ENCODE measurements at regions not wholly inside any gene's neighbourhood (a gene's known extent, or its start where the extent isn't known, plus 50 kb on each side); places are given as distances from the start of the nearest gene placed in this dataset.

GRCh38 chr6:78363688-78364087 lies 503.7 kb upstream of the IRAK1BP1 start:
- Histone ChIP-seq H3K9me3 (ENCODE audit: control insufficient read depth, low read length) (no peaks in the 10 kb centered on the region), H2BK120ac (ENCODE audit: low read depth, low read length) (no peak overlapping the region), H3K27me3 (ENCODE audit: control insufficient read depth in 1 of 2, insufficient read depth in 1 of 2, low read length in 2 of 2) (no peaks in the 10 kb centered on the region), H3K4me2 (ENCODE audit: low read length, poor library complexity, severe bottlenecking) (no peak overlapping the region), H4K91ac (ENCODE audit: low read length) (no peak overlapping the region), H2AK5ac (ENCODE audit: low read length, severe bottlenecking) (no peak overlapping the region), H3K27ac (ENCODE audit: low read length, poor library complexity, severe bottlenecking) (no peak overlapping the region), H3K36me3 (ENCODE audit: control insufficient read depth in 1 of 2, insufficient read depth in 2 of 2, low read depth in 1 of 2, low read length in 2 of 2) (no peaks in the 10 kb centered on the region), H3K4me3 (ENCODE audit: insufficient read depth in 1 of 2, low read depth in 1 of 2, low read length in 2 of 2) (no peak overlapping the region), H2AFZ (ENCODE audit: low read depth, low read length) (no peak overlapping the region), H3K23ac (ENCODE audit: low read length in 2 of 2) (no peak overlapping the region), H2BK12ac (ENCODE audit: low read length in 2 of 2) (no peak overlapping the region), H2BK5ac (ENCODE audit: low read depth, low read length, poor library complexity, severe bottlenecking) (no peak overlapping the region), H3K9ac (ENCODE audit: low read length) (no peak overlapping the region), H2BK15ac (ENCODE audit: low read depth, poor library complexity, severe bottlenecking) (no peak overlapping the region), H4K8ac (ENCODE audit: low read length) (no peak overlapping the region), H3K14ac (ENCODE audit: low read length in 2 of 2) (no peak overlapping the region), H3K79me1 (replicated peaks; ENCODE audit: low read length, poor library complexity, severe bottlenecking) (no peaks in the 10 kb centered on the region), H3K18ac (ENCODE audit: low read depth in 1 of 2, low read length in 2 of 2) (no peak overlapping the region), H3K4ac (ENCODE audit: low read depth in 1 of 2, low read length in 2 of 2) (no peak overlapping the region), H3K4me1 (ENCODE audit: control insufficient read depth, insufficient read depth, low read depth, low read length) (no peaks in the 10 kb centered on the region)
- DNase-seq = no peak

GRCh38 chr6:78365473-78365872 lies 501.9 kb upstream of the IRAK1BP1 start:
- no peak overlapping the region for H3K4ac ChIP-seq (ENCODE audit: low read depth in 1 of 2, low read length in 2 of 2)
- no peak overlapping the region for H2BK12ac ChIP-seq (ENCODE audit: low read length in 2 of 2)
- no peak overlapping the region for H3K14ac ChIP-seq (ENCODE audit: low read length in 2 of 2)
- no peak overlapping the region for H2AK5ac ChIP-seq (ENCODE audit: low read length, severe bottlenecking)
- no peak overlapping the region for H3K27ac ChIP-seq (ENCODE audit: low read length, poor library complexity, severe bottlenecking)
- no peak for DNase-seq
- no peak overlapping the region for H3K9ac ChIP-seq (ENCODE audit: low read length)
- no peaks in the 10 kb centered on the region for H3K4me1 ChIP-seq (ENCODE audit: control insufficient read depth, insufficient read depth, low read depth, low read length)
- H2BK15ac ChIP-seq (ENCODE audit: low read depth, poor library complexity, severe bottlenecking) = no peak overlapping the region
- no peak overlapping the region for H4K91ac ChIP-seq (ENCODE audit: low read length)
- H3K36me3 ChIP-seq (ENCODE audit: control insufficient read depth in 1 of 2, insufficient read depth in 2 of 2, low read depth in 1 of 2, low read length in 2 of 2) = no peaks in the 10 kb centered on the region
- no peak overlapping the region for H2BK120ac ChIP-seq (ENCODE audit: low read depth, low read length)
- H2BK5ac ChIP-seq (ENCODE audit: low read depth, low read length, poor library complexity, severe bottlenecking) = no peak overlapping the region
- H3K27me3 ChIP-seq (ENCODE audit: control insufficient read depth in 1 of 2, insufficient read depth in 1 of 2, low read length in 2 of 2) = no peaks in the 10 kb centered on the region
- WGBS = 93% methylated on average over 3 of the region's 4 CpGs
- H2AFZ ChIP-seq (ENCODE audit: low read depth, low read length) = no peak overlapping the region
- H3K9me3 ChIP-seq (ENCODE audit: control insufficient read depth, low read length) = no peaks in the 10 kb centered on the region
- H3K79me1 ChIP-seq (replicated peaks; ENCODE audit: low read length, poor library complexity, severe bottlenecking) = no peaks in the 10 kb centered on the region
- no peak overlapping the region for H3K23ac ChIP-seq (ENCODE audit: low read length in 2 of 2)
- H4K8ac ChIP-seq (ENCODE audit: low read length) = no peak overlapping the region
- no peak overlapping the region for H3K18ac ChIP-seq (ENCODE audit: low read depth in 1 of 2, low read length in 2 of 2)
- H3K4me2 ChIP-seq (ENCODE audit: low read length, poor library complexity, severe bottlenecking) = no peak overlapping the region
- H3K4me3 ChIP-seq (ENCODE audit: insufficient read depth in 1 of 2, low read depth in 1 of 2, low read length in 2 of 2) = no peak overlapping the region

GRCh38 chr6:78377056-78377455 lies 490.3 kb upstream of the IRAK1BP1 start:
- Histone ChIP-seq H3K9me3 (ENCODE audit: control insufficient read depth, low read length) (peaks cover 21% of the 10 kb centered on the region), H3K4me3 (ENCODE audit: insufficient read depth in 1 of 2, low read depth in 1 of 2, low read length in 2 of 2) (no peak overlapping the region), H3K9ac (ENCODE audit: low read length) (no peak overlapping the region), H4K8ac (ENCODE audit: low read length) (no peak overlapping the region), H3K18ac (ENCODE audit: low read depth in 1 of 2, low read length in 2 of 2) (no peak overlapping the region), H3K27me3 (ENCODE audit: control insufficient read depth in 1 of 2, insufficient read depth in 1 of 2, low read length in 2 of 2) (no peaks in the 10 kb centered on the region), H2AK5ac (ENCODE audit: low read length, severe bottlenecking) (no peak overlapping the region), H3K14ac (ENCODE audit: low read length in 2 of 2) (no peak overlapping the region), H2BK12ac (ENCODE audit: low read length in 2 of 2) (no peak overlapping the region), H4K91ac (ENCODE audit: low read length) (no peak overlapping the region), H2BK5ac (ENCODE audit: low read depth, low read length, poor library complexity, severe bottlenecking) (no peak overlapping the region), H2BK120ac (ENCODE audit: low read depth, low read length) (no peak overlapping the region), H3K27ac (ENCODE audit: low read length, poor library complexity, severe bottlenecking) (no peak overlapping the region), H3K23ac (ENCODE audit: low read length in 2 of 2) (no peak overlapping the region), H3K4me1 (ENCODE audit: control insufficient read depth, insufficient read depth, low read depth, low read length) (no peaks in the 10 kb centered on the region), H2BK15ac (ENCODE audit: low read depth, poor library complexity, severe bottlenecking) (no peak overlapping the region), H3K79me1 (replicated peaks; ENCODE audit: low read length, poor library complexity, severe bottlenecking) (no peaks in the 10 kb centered on the region), H2AFZ (ENCODE audit: low read depth, low read length) (no peak overlapping the region), H3K4me2 (ENCODE audit: low read length, poor library complexity, severe bottlenecking) (no peak overlapping the region), H3K36me3 (ENCODE audit: control insufficient read depth in 1 of 2, insufficient read depth in 2 of 2, low read depth in 1 of 2, low read length in 2 of 2) (no peaks in the 10 kb centered on the region), H3K4ac (ENCODE audit: low read depth in 1 of 2, low read length in 2 of 2) (no peak overlapping the region)
- no peak for DNase-seq
- 77% methylated on average over 1 of the region's 2 CpGs for WGBS

- Histone ChIP-seq H2BK5ac (ENCODE audit: low read depth, low read length, poor library complexity, severe bottlenecking) (no peak overlapping the region), H2BK15ac (ENCODE audit: low read depth, poor library complexity, severe bottlenecking) (no peak overlapping the region), H2BK12ac (ENCODE audit: low read length in 2 of 2) (no peak overlapping the region), H3K9ac (ENCODE audit: low read length) (no peak overlapping the region), H2BK120ac (ENCODE audit: low read depth, low read length) (no peak overlapping the region), H4K91ac (ENCODE audit: low read length) (no peak overlapping the region), H3K79me1 (replicated peaks; ENCODE audit: low read length, poor library complexity, severe bottlenecking) (no peaks in the 10 kb centered on the region), H3K36me3 (ENCODE audit: control insufficient read depth in 1 of 2, insufficient read depth in 2 of 2, low read depth in 1 of 2, low read length in 2 of 2) (no peaks in the 10 kb centered on the region), H3K4me1 (ENCODE audit: control insufficient read depth, insufficient read depth, low read depth, low read length) (no peaks in the 10 kb centered on the region), H3K27ac (ENCODE audit: low read length, poor library complexity, severe bottlenecking) (no peak overlapping the region), H3K9me3 (ENCODE audit: control insufficient read depth, low read length) (peaks cover 13% of the 10 kb centered on the region), H3K4me2 (ENCODE audit: low read length, poor library complexity, severe bottlenecking) (no peak overlapping the region), H4K8ac (ENCODE audit: low read length) (no peak overlapping the region), H2AK5ac (ENCODE audit: low read length, severe bottlenecking) (no peak overlapping the region), H3K23ac (ENCODE audit: low read length in 2 of 2) (no peak overlapping the region), H2AFZ (ENCODE audit: low read depth, low read length) (no peak overlapping the region), H3K4me3 (ENCODE audit: insufficient read depth in 1 of 2, low read depth in 1 of 2, low read length in 2 of 2) (no peak overlapping the region), H3K27me3 (ENCODE audit: control insufficient read depth in 1 of 2, insufficient read depth in 1 of 2, low read length in 2 of 2) (no peaks in the 10 kb centered on the region), H3K4ac (ENCODE audit: low read depth in 1 of 2, low read length in 2 of 2) (no peak overlapping the region), H3K18ac (ENCODE audit: low read depth in 1 of 2, low read length in 2 of 2) (no peak overlapping the region), H3K14ac (ENCODE audit: low read length in 2 of 2) (no peak overlapping the region)
- DNase-seq = no peak
Observed at GRCh38 chr6:78379982-78380381, 487.4 kb upstream of the IRAK1BP1 start.

Data from mesenchymal stem cell (in vitro differentiated cells and primary cell).